SK-N-MC (cell line): ENCODE measurements at regions not wholly inside any gene's neighbourhood (a gene's known extent, or its start where the extent isn't known, plus 50 kb on each side); places are given as distances from the start of the nearest gene placed in this dataset.
"Not testable (repeated sequence)": the region's sequence is repeated elsewhere in the genome, so short reads cannot be mapped to it uniquely, and the experiment has no call there.

Source experiments
- DNase-seq: peaks from one replicate; pipeline ENCODE4 v3.0.0-alpha.2; 2011; ENCODE audit warnings: low read depth, low spot score
- H3K27ac ChIP-seq: fragments of 200-600 bp; sonication (generic); 2 replicates; pipeline ENCODE4 v1.5.1; 2016; ENCODE audit warnings: mixed run types
- H3K36me3 ChIP-seq: fragments of 200-600 bp; sonication (generic); 2 replicates; pipeline ENCODE4 v1.6.1; 2017; ENCODE audit warnings: antibody characterized with exemption, low read length, mixed read lengths; ENCODE audit not compliant: insufficient read depth
- H3K4me3 ChIP-seq: fragments of 200-600 bp; sonication (generic); 2 replicates; pipeline ENCODE4 v1.5.1; 2016
- H3K9ac ChIP-seq: fragments of 200-600 bp; sonication (generic); 2 replicates; pipeline ENCODE4 v1.8.0; 2017; ENCODE audit warnings: mixed run types, mixed read lengths; ENCODE audit not compliant: insufficient read length
- H3K9me3 ChIP-seq: fragments of 200-600 bp; sonication (generic); 2 replicates; pipeline ENCODE4 v1.6.1; 2017; ENCODE audit warnings: low read depth, mild to moderate bottlenecking, antibody characterized with exemption, low read length, moderate library complexity, mixed read lengths
- EZH2 ChIP-seq: fragments of 200-600 bp; sonication (generic); IDR thresholded peaks from one replicate; pipeline ENCODE4 v1.6.1; 2017; ENCODE audit warnings: antibody characterized with exemption
- FOXP2 ChIP-seq: optimal IDR thresholded peaks from 2 replicates; pipeline ENCODE3; 2011; ENCODE audit warnings: mild to moderate bottlenecking, moderate library complexity; ENCODE audit not compliant: insufficient read depth; ENCODE audit errors: extremely low read length, control extremely low read depth
- POLR2AphosphoS5 ChIP-seq: IDR thresholded peaks from 2 replicates; pipeline ENCODE4 v1.6.1; 2012; ENCODE audit warnings: mild to moderate bottlenecking, low read depth, low read length, borderline replicate concordance

GRCh38 chr1:14415396-14415795, 183.1 kb upstream of the KAZN start:
- DNase-seq, result no peak
- H3K9me3 ChIP-seq, result no peaks in the 10 kb centered on the region
- TF ChIP-seq POLR2AphosphoS5 (no peak), EZH2 (no peak), FOXP2 (no peak)
- H3K4me3 ChIP-seq, result no peak overlapping the region
- no peak overlapping the region for H3K27ac ChIP-seq
- H3K9ac ChIP-seq, result no peak overlapping the region
- no peaks in the 10 kb centered on the region for H3K36me3 ChIP-seq

GRCh38 chr1:14419778-14420218, 178.7 kb upstream of the KAZN start:
- not testable (repeated sequence) for H3K36me3 ChIP-seq, H3K9ac ChIP-seq, H3K4me3 ChIP-seq, H3K27ac ChIP-seq, H3K9me3 ChIP-seq, DNase-seq

- Histone ChIP-seq H3K9me3 (no peaks in the 10 kb centered on the region), H3K27ac (no peak overlapping the region), H3K9ac (no peak overlapping the region), H3K4me3 (no peak overlapping the region), H3K36me3 (no peaks in the 10 kb centered on the region)
- TF ChIP-seq POLR2AphosphoS5, result no peak
- no peak for TF ChIP-seq EZH2
- no peak for TF ChIP-seq FOXP2
- DNase-seq, result no peak
These were observed 177.8 kb upstream of the KAZN start for GRCh38 chr1:14420686-14421085.

GRCh38 chr1:14421295-14421976, 177.0 kb upstream of the KAZN start:
- no peak for DNase-seq
- H3K4me3 ChIP-seq, result no peak overlapping the region
- no peaks in the 10 kb centered on the region for H3K36me3 ChIP-seq
- H3K9ac ChIP-seq, result no peak overlapping the region
- no peaks in the 10 kb centered on the region for H3K9me3 ChIP-seq
- no peak overlapping the region for H3K27ac ChIP-seq
- TF ChIP-seq EZH2 (no peak), POLR2AphosphoS5 (no peak), FOXP2 (no peak)

- no peak overlapping the region for H3K27ac ChIP-seq
These were observed 176.4 kb upstream of the KAZN start for GRCh38 chr1:14421977-14422609.

GRCh38 chr1:14424325-14425002, 174.0 kb upstream of the KAZN start:
- Histone ChIP-seq H3K27ac (no peak overlapping the region), H3K9ac (no peak overlapping the region), H3K9me3 (no peaks in the 10 kb centered on the region), H3K4me3 (no peak overlapping the region), H3K36me3 (no peaks in the 10 kb centered on the region)
- no peak for DNase-seq
- TF ChIP-seq EZH2 (no peak), POLR2AphosphoS5 (no peak), FOXP2 (no peak)

More at GRCh38 chr1:14421977-14422609, 176.4 kb upstream of the KAZN start:
- Histone ChIP-seq H3K36me3 (no peaks in the 10 kb centered on the region), H3K4me3 (no peak overlapping the region), H3K9ac (no peak overlapping the region), H3K9me3 (no peaks in the 10 kb centered on the region)
- no peak for TF ChIP-seq EZH2
- no peak for TF ChIP-seq FOXP2
- no peak for TF ChIP-seq POLR2AphosphoS5
- DNase-seq, result no peak

GRCh38 chr1:14426854-14427253, 171.6 kb upstream of the KAZN start:
- Histone ChIP-seq H3K9me3 (no peaks in the 10 kb centered on the region), H3K4me3 (no peak overlapping the region), H3K9ac (no peak overlapping the region), H3K36me3 (no peaks in the 10 kb centered on the region), H3K27ac (no peak overlapping the region)
- DNase-seq, result no peak
- TF ChIP-seq POLR2AphosphoS5 (no peak), FOXP2 (no peak), EZH2 (no peak)

GRCh38 chr1:14429577-14429976, 168.9 kb upstream of the KAZN start:
- H3K4me3 ChIP-seq, result no peak overlapping the region
- H3K27ac ChIP-seq, result no peak overlapping the region
- no peaks in the 10 kb centered on the region for H3K9me3 ChIP-seq
- no peaks in the 10 kb centered on the region for H3K36me3 ChIP-seq
- no peak overlapping the region for H3K9ac ChIP-seq
- TF ChIP-seq FOXP2, result no peak
- no peak for TF ChIP-seq POLR2AphosphoS5
- no peak for TF ChIP-seq EZH2
- DNase-seq, result no peak

GRCh38 chr1:14432728-14433127, 165.8 kb upstream of the KAZN start:
- not testable (repeated sequence) for DNase-seq, H3K27ac ChIP-seq, H3K9ac ChIP-seq, H3K9me3 ChIP-seq, H3K4me3 ChIP-seq, H3K36me3 ChIP-seq
